ENCODE measurements at regions not wholly inside any gene's neighbourhood (a gene's known extent, or its start where the extent isn't known, plus 50 kb on each side); places are given as distances from the start of the nearest gene placed in this dataset.

- TF ChIP-seq CTCF (IDR thresholded peaks at IDR 0.05 in 4 of 5, conservative IDR thresholded peaks at IDR 0.05 in 1 of 5) (no peak), POLR2A (IDR thresholded peaks at IDR 0.05) (no peak)
Observed at GRCh38 chr21:35969281-35969680, 91.0 kb downstream of the SETD4 start.
